IMR-90 (cell line): ENCODE measurements at regions not wholly inside any gene's neighbourhood (a gene's known extent, or its start where the extent isn't known, plus 50 kb on each side); places are given as distances from the start of the nearest gene placed in this dataset.

Experiments
- ATAC-seq: fragments of 200-7000 bp; cut with Tn5 transposase; 2 replicates; pipeline ENCODE4 v1.9.1; 2020; ENCODE audit warnings: low read depth, mild to moderate bottlenecking, moderate library complexity
- BruUV-seq: library from RNA; stranded (reverse); fragments of 400-500 nt; replicated peaks from 2 replicates; lab custom pipeline; 2021; lab: Mats Ljungman, UMichigan
- CTCF ChIA-PET: fragments of 300-600 bp; formaldehyde crosslinking; extraction: SDS; loops from one replicate; lab custom pipeline; 2021; ENCODE audit warnings: antibody characterized with exemption; lab: Yijun Ruan, JAX
- POLR2A ChIA-PET: fragments of 300-600 bp; sonication (Branson Sonifier 250); formaldehyde crosslinking; loops from one replicate; lab custom pipeline; 2022; ENCODE audit warnings: antibody characterized with exemption; ENCODE audit not compliant: unreplicated experiment; lab: Charles Lee
- DNase-seq: peaks from one replicate; pipeline ENCODE4 v3.0.0; 2013
- H2AFZ ChIP-seq: replicated peaks from 2 replicates; pipeline ENCODE3; 2013; ENCODE audit warnings: low read length, mild to moderate bottlenecking; ENCODE audit not compliant: poor library complexity
- H2AK5ac ChIP-seq: 2 replicates; pipeline ENCODE4 v1.6.1; 2013; ENCODE audit warnings: low read depth, low read length, inconsistent platforms
- H2AK9ac ChIP-seq: replicated peaks from 2 replicates; pipeline ENCODE3; 2013; ENCODE audit warnings: mild to moderate bottlenecking, low read depth, low read length, moderate library complexity; ENCODE audit not compliant: poor library complexity
- H2BK120ac ChIP-seq: 2 replicates; pipeline ENCODE4 v1.6.1; 2013; ENCODE audit warnings: low read depth, low read length, inconsistent platforms
- H2BK15ac ChIP-seq: 3 replicates; pipeline ENCODE4 v1.6.1; 2013; ENCODE audit warnings: low read depth, low read length, inconsistent platforms
- H2BK20ac ChIP-seq: 2 replicates; pipeline ENCODE4 v1.6.1; 2013; ENCODE audit warnings: low read depth, mild to moderate bottlenecking, inconsistent platforms, low read length, moderate library complexity
- H2BK5ac ChIP-seq: 2 replicates; pipeline ENCODE4 v1.6.1; 2013; ENCODE audit warnings: mild to moderate bottlenecking, low read depth, low read length, inconsistent platforms; ENCODE audit not compliant: poor library complexity, severe bottlenecking
- H3K14ac ChIP-seq: replicated peaks from 2 replicates; pipeline ENCODE4 v1.6.1; 2013; ENCODE audit warnings: low read depth, low read length, inconsistent platforms
- H3K18ac ChIP-seq: 2 replicates; pipeline ENCODE4 v1.6.1; 2013; ENCODE audit warnings: low read depth, low read length, control low read depth
- H3K23ac ChIP-seq: 2 replicates; pipeline ENCODE4 v1.6.1; 2013; ENCODE audit warnings: low read depth, low read length, inconsistent platforms
- H3K27ac ChIP-seq: 2 replicates; pipeline ENCODE4 v1.5.1; 2013; ENCODE audit warnings: mild to moderate bottlenecking, control low read depth, low read length; ENCODE audit not compliant: insufficient read depth
- H3K27me3 ChIP-seq: 2 replicates; pipeline ENCODE4 v1.6.1; 2013; ENCODE audit warnings: low read length; ENCODE audit not compliant: control insufficient read depth, insufficient read depth
- H3K36me3 ChIP-seq: 2 replicates; pipeline ENCODE4 v1.6.1; 2013; ENCODE audit warnings: low read length, mixed read lengths; ENCODE audit not compliant: control insufficient read depth, insufficient read depth
- H3K4ac ChIP-seq: 2 replicates; pipeline ENCODE4 v1.6.1; 2013; ENCODE audit warnings: low read depth, low read length, inconsistent platforms
- H3K4me1 ChIP-seq: 2 replicates; pipeline ENCODE4 v1.6.1; 2013; ENCODE audit warnings: low read length, mixed read lengths; ENCODE audit not compliant: control insufficient read depth, insufficient read depth
- H3K4me2 ChIP-seq: 2 replicates; pipeline ENCODE4 v1.6.1; 2013; ENCODE audit warnings: low read depth, mild to moderate bottlenecking, control low read depth, low read length, moderate library complexity
- H3K4me3 ChIP-seq: 2 replicates; pipeline ENCODE4 v1.5.1; 2013; ENCODE audit warnings: low read depth, mild to moderate bottlenecking, control low read depth, low read length, moderate library complexity; ENCODE audit not compliant: insufficient read depth
- H3K56ac ChIP-seq: 2 replicates; pipeline ENCODE4 v1.6.1; 2013; ENCODE audit warnings: low read length, inconsistent platforms; ENCODE audit not compliant: insufficient read depth; ENCODE audit errors: extremely low read depth
- H3K79me1 ChIP-seq, 2 experiments: 2 replicates each; pipeline ENCODE4 v1.6.1; 2013; ENCODE audit warnings: low read length in 2 of 2, inconsistent platforms in 1 of 2, low read depth in 1 of 2
- H3K9ac ChIP-seq: 2 replicates; pipeline ENCODE4 v1.6.1; 2013; ENCODE audit warnings: low read depth, low read length, control low read depth
- H3K9me1 ChIP-seq: 2 replicates; pipeline ENCODE4 v1.6.1; 2013; ENCODE audit warnings: low read length, inconsistent platforms; ENCODE audit not compliant: insufficient read depth
- H3K9me3 ChIP-seq: 2 replicates; pipeline ENCODE4 v1.6.1; 2013; ENCODE audit warnings: low read length; ENCODE audit not compliant: control insufficient read depth, insufficient read depth
- H4K20me1 ChIP-seq: 2 replicates; pipeline ENCODE4 v1.6.1; 2013; ENCODE audit warnings: low read length, inconsistent platforms; ENCODE audit not compliant: insufficient read depth
- H4K5ac ChIP-seq: 2 replicates; pipeline ENCODE4 v1.6.1; 2013; ENCODE audit warnings: mild to moderate bottlenecking, low read depth, low read length, control low read depth
- H4K8ac ChIP-seq, 2 experiments: 2 replicates each; pipeline ENCODE4 v1.6.1; 2013; ENCODE audit warnings: low read depth in 2 of 2, low read length in 2 of 2, control low read depth in 1 of 2, inconsistent platforms in 1 of 2
- H4K91ac ChIP-seq: 2 replicates; pipeline ENCODE4 v1.6.1; 2013; ENCODE audit warnings: low read depth, low read length, inconsistent platforms; ENCODE audit not compliant: insufficient read depth
- BHLHE40 ChIP-seq: fragments of 150-350 bp; IDR thresholded peaks from 2 replicates; pipeline ENCODE4 v1.6.1; 2016; ENCODE audit warnings: mild to moderate bottlenecking, low read depth, low read length
- CEBPB ChIP-seq: IDR thresholded peaks from 2 replicates; pipeline ENCODE4 v1.6.1; 2012; ENCODE audit warnings: low read depth, low read length, improper control_type of control experiment
- CHD1 ChIP-seq: IDR thresholded peaks from 2 replicates; pipeline ENCODE4 v1.6.1; 2012; ENCODE audit warnings: low read depth, low read length, improper control_type of control experiment
- CTCF ChIP-seq: conservative IDR thresholded peaks from 2 replicates; pipeline ENCODE4 v1.5.1; 2012; ENCODE audit warnings: mild to moderate bottlenecking, low read depth, low read length, improper control_type of control experiment
- ELK1 ChIP-seq: fragments of 150-350 bp; IDR thresholded peaks from 2 replicates; pipeline ENCODE4 v1.6.1; 2016; ENCODE audit warnings: low read depth, mild to moderate bottlenecking, low read length, moderate library complexity, borderline replicate concordance
- FOS ChIP-seq: fragments of 150-350 bp; IDR thresholded peaks from 2 replicates; pipeline ENCODE4 v1.6.1; 2016; ENCODE audit warnings: low read depth, low read length
- MAFK ChIP-seq: IDR thresholded peaks from 2 replicates; pipeline ENCODE4 v1.6.1; 2012; ENCODE audit warnings: low read depth, low read length, improper control_type of control experiment
- MAZ ChIP-seq: IDR thresholded peaks from 2 replicates; pipeline ENCODE4 v1.6.1; 2012; ENCODE audit warnings: low read depth, mild to moderate bottlenecking, low read length, improper control_type of control experiment, moderate library complexity, borderline replicate concordance
- MXI1 ChIP-seq: IDR thresholded peaks from 2 replicates; pipeline ENCODE4 v1.6.1; 2012; ENCODE audit warnings: low read depth, mild to moderate bottlenecking, low read length, moderate library complexity, borderline replicate concordance
- NFE2L2 ChIP-seq: fragments of 150-350 bp; IDR thresholded peaks from 2 replicates; pipeline ENCODE4 v1.6.1; 2016; ENCODE audit warnings: low read depth, mild to moderate bottlenecking, low read length
- POLR2A ChIP-seq: IDR thresholded peaks from 2 replicates; pipeline ENCODE4 v1.6.1; 2012; ENCODE audit warnings: mild to moderate bottlenecking, low read depth, low read length
- RAD21 ChIP-seq: IDR thresholded peaks from 2 replicates; pipeline ENCODE4 v1.6.1; 2012; ENCODE audit warnings: low read length, improper control_type of control experiment
- RCOR1 ChIP-seq: IDR thresholded peaks from 2 replicates; pipeline ENCODE4 v1.6.1; 2012; ENCODE audit warnings: mild to moderate bottlenecking, low read length, improper control_type of control experiment; ENCODE audit not compliant: insufficient replicate concordance
- RFX5 ChIP-seq: IDR thresholded peaks from 2 replicates; pipeline ENCODE4 v1.8.0; 2012; ENCODE audit warnings: low read depth, mild to moderate bottlenecking, low read length, moderate library complexity
- SMC3 ChIP-seq: fragments of 150-350 bp; IDR thresholded peaks from 2 replicates; pipeline ENCODE4 v1.6.1; 2016; ENCODE audit warnings: low read depth, mild to moderate bottlenecking, antibody characterized with exemption, low read length, moderate library complexity
- USF2 ChIP-seq: fragments of 150-350 bp; IDR thresholded peaks from 2 replicates; pipeline ENCODE4 v1.6.1; 2017; ENCODE audit warnings: mild to moderate bottlenecking, antibody characterized with exemption, low read length, low read depth
- whole genome bisulfite sequencing, 2 experiments: methylation state at CpG; one replicate each; pipeline versions ENCODE4 v1.1.5 to v1.1.7; 2013; ENCODE audit warnings: missing lambda C conversion rate in 2 of 2; ENCODE audit not compliant: insufficient read length in 1 of 2; ENCODE audit errors: extremely low coverage in 2 of 2; 5-methylcytosine and 5-hydroxymethylcytosine counted together
- dilution Hi-C: fragments of 300-500 bp; cut with HindIII; formaldehyde crosslinking; loops from one replicate; pipeline ENCODE4 v1.14.3; 2018; ENCODE audit warnings: low sequenced_read_pairs; ENCODE audit not compliant: unreplicated experiment
- in situ Hi-C: fragments of 300-500 bp; cut with MboI; formaldehyde crosslinking; loops from 3 replicates; pipeline ENCODE4 v1.14.3; 2019; ENCODE audit warnings: low sequenced_read_pairs, inconsistent platforms, mixed read lengths
- intact Hi-C: fragments of 100-400 bp; cut with micrococcal nuclease; formaldehyde crosslinking; loops from 2 replicates; pipeline ENCODE4 v1.10.0; 2022

GRCh38 chr2:12930391-12930790, 213.7 kb downstream of the TRIB2 start:
- Histone ChIP-seq H3K79me1 (no peaks in the 10 kb centered on the region), H3K27me3 (no peaks in the 10 kb centered on the region), H2BK120ac (no peak overlapping the region), H3K9me3 (no peaks in the 10 kb centered on the region), H4K20me1 (no peaks in the 10 kb centered on the region), H3K56ac (no peak overlapping the region), H3K4me1 (peaks cover 10% of the 10 kb centered on the region), H3K4ac (no peak overlapping the region), H3K9ac (no peak overlapping the region), H2AFZ (no peak overlapping the region), H3K27ac (no peak overlapping the region), H3K18ac (no peak overlapping the region; the same call in 1 of the 2 replicates), H2AK5ac (0 out of 2 replicates have a peak overlapping the region, but pooled peaks have one; percentile 35), H2BK20ac (peak overlapping the region; percentile 67; the same call in 1 of the 2 replicates), H4K8ac (no peak overlapping the region), H2BK15ac (no peak overlapping the region), H4K91ac (no peak overlapping the region), H3K23ac (no peak overlapping the region), H3K4me3 (no peak overlapping the region), H3K4me2 (no peak overlapping the region), H2AK9ac (no peak overlapping the region), H3K9me1 (no peaks in the 10 kb centered on the region; the same call in 1 of the 2 replicates), H3K14ac (no peak overlapping the region), H3K36me3 (no peaks in the 10 kb centered on the region), H4K5ac (no peak overlapping the region), H2BK5ac (no peak overlapping the region)
- TF ChIP-seq CEBPB (no peak), POLR2A (no peak), MXI1 (no peak), RCOR1 (no peak), SMC3 (no peak), NFE2L2 (no peak), RFX5 (no peak), CHD1 (no peak), USF2 (no peak), MAFK (no peak), CTCF (no peak), RAD21 (no peak), BHLHE40 (no peak), MAZ (no peak), ELK1 (no peak), FOS (no peak)
- dilution Hi-C loops (no loop called here), intact Hi-C loops (loop anchor here (5.0 kb wide), 2 partner anchors 473 to 513 kb away; no protein-coding TSS in a partner anchor), in situ Hi-C loops (no loop called here)
- WGBS, 2 experiments: no CpG with 5 or more reads among the region's 1 CpG
- BruUV-seq: no TSS peak
- DNase-seq (no peak), ATAC-seq (no peak)
- POLR2A ChIA-PET: no interaction called here
- CTCF ChIA-PET: interaction anchor here (0.7 to 4.7 kb wide), 7 partner anchors 9 to 214 kb away, joined by 3 to 28 read pairs (median 3); no protein-coding TSS in a partner anchor
